H9 (cell line): ENCODE measurements at regions not wholly inside any gene's neighbourhood (a gene's known extent, or its start where the extent isn't known, plus 50 kb on each side); places are given as distances from the start of the nearest gene placed in this dataset.

ENCODE experiments used
- DNase-seq: peaks from one replicate; pipeline ENCODE4 v3.0.0-alpha.2; 2017
- H2AFZ ChIP-seq: one replicate; pipeline ENCODE4 v1.6.1; 2013; ENCODE audit warnings: mild to moderate bottlenecking, low read length, control low read depth, moderate library complexity
- H2AK5ac ChIP-seq: 2 replicates; pipeline ENCODE4 v1.6.1; 2013; ENCODE audit warnings: low read length, control low read depth, mixed read lengths; ENCODE audit not compliant: insufficient read length
- H2BK120ac ChIP-seq: one replicate; pipeline ENCODE4 v1.6.1; 2013; ENCODE audit warnings: low read depth, mild to moderate bottlenecking, low read length, control low read depth, inconsistent platforms; ENCODE audit not compliant: poor library complexity, severe bottlenecking
- H2BK12ac ChIP-seq: 2 replicates; pipeline ENCODE4 v1.6.1; 2013; ENCODE audit warnings: low read length, control low read depth, mixed read lengths, low read depth; ENCODE audit not compliant: insufficient read length
- H2BK15ac ChIP-seq: 2 replicates; pipeline ENCODE4 v1.6.1; 2013; ENCODE audit warnings: low read depth, low read length, control low read depth
- H2BK20ac ChIP-seq: one replicate; pipeline ENCODE4 v1.6.1; 2013; ENCODE audit warnings: low read depth, mild to moderate bottlenecking, low read length, control low read depth, inconsistent platforms; ENCODE audit not compliant: poor library complexity, severe bottlenecking
- H2BK5ac ChIP-seq: 2 replicates; pipeline ENCODE4 v1.6.1; 2013; ENCODE audit warnings: low read length, control low read depth, mixed read lengths; ENCODE audit not compliant: insufficient read length
- H3K14ac ChIP-seq: 2 replicates; pipeline ENCODE4 v1.6.1; 2013; ENCODE audit warnings: low read length, control low read depth; ENCODE audit not compliant: insufficient read depth
- H3K18ac ChIP-seq: 2 replicates; pipeline ENCODE4 v1.6.1; 2013; ENCODE audit warnings: low read depth, mild to moderate bottlenecking, mixed read lengths, low read length, control low read depth; ENCODE audit not compliant: insufficient read length
- H3K23ac ChIP-seq: 2 replicates; pipeline ENCODE4 v1.6.1; 2013; ENCODE audit warnings: low read length, control low read depth, mixed read lengths, low read depth; ENCODE audit not compliant: insufficient read length
- H3K23me2 ChIP-seq: 2 replicates; pipeline ENCODE4 v1.6.1; 2013; ENCODE audit warnings: low read depth, mild to moderate bottlenecking, mixed read lengths, low read length, control low read depth; ENCODE audit not compliant: insufficient read length, poor library complexity, severe bottlenecking
- H3K27ac ChIP-seq: 2 replicates; pipeline ENCODE4 v1.5.1; 2013; ENCODE audit warnings: low read length, control low read depth, mixed read lengths, low read depth; ENCODE audit not compliant: insufficient read length
- H3K27me3 ChIP-seq: 2 replicates; pipeline ENCODE4 v1.6.1; 2013; ENCODE audit warnings: low read length, control low read depth, inconsistent platforms; ENCODE audit not compliant: insufficient read depth
- H3K4ac ChIP-seq: 2 replicates; pipeline ENCODE4 v1.6.1; 2013; ENCODE audit warnings: low read depth, mild to moderate bottlenecking, control low read depth, inconsistent platforms, low read length, moderate library complexity
- H3K4me1 ChIP-seq: 2 replicates; pipeline ENCODE4 v1.6.1; 2013; ENCODE audit warnings: low read length, control low read depth, inconsistent platforms; ENCODE audit not compliant: insufficient read depth
- H3K4me2 ChIP-seq: 2 replicates; pipeline ENCODE4 v1.6.1; 2013; ENCODE audit warnings: low read length, control low read depth, mixed read lengths; ENCODE audit not compliant: insufficient read length, insufficient read depth
- H3K56ac ChIP-seq: 2 replicates; pipeline ENCODE4 v1.6.1; 2013; ENCODE audit warnings: low read depth, mild to moderate bottlenecking, mixed read lengths, low read length, control low read depth; ENCODE audit not compliant: insufficient read length
- H3K79me1 ChIP-seq: 2 replicates; pipeline ENCODE4 v1.6.1; 2013; ENCODE audit warnings: low read depth, mild to moderate bottlenecking, moderate library complexity, low read length, control low read depth, inconsistent platforms; ENCODE audit not compliant: insufficient read depth, poor library complexity, severe bottlenecking
- H3K79me2 ChIP-seq: 2 replicates; pipeline ENCODE4 v1.6.1; 2013; ENCODE audit warnings: low read length, control low read depth, inconsistent platforms; ENCODE audit not compliant: insufficient read depth
- H3K9ac ChIP-seq: 2 replicates; pipeline ENCODE4 v1.6.1; 2013; ENCODE audit warnings: low read length, control low read depth, mixed read lengths; ENCODE audit not compliant: insufficient read length; ENCODE audit errors: extremely low read depth
- H3K9me3 ChIP-seq: one replicate; pipeline ENCODE4 v1.6.1; 2013; ENCODE audit warnings: low read depth, low read length, inconsistent platforms; ENCODE audit not compliant: control insufficient read depth
- H3T11ph ChIP-seq: one replicate; pipeline ENCODE4 v1.6.1; 2013; ENCODE audit warnings: mild to moderate bottlenecking, low read length, control low read depth, inconsistent platforms
- H4K20me1 ChIP-seq: one replicate; pipeline ENCODE4 v1.6.1; 2013; ENCODE audit not compliant: control insufficient read depth, insufficient read length, insufficient read depth
- H4K5ac ChIP-seq: 2 replicates; pipeline ENCODE4 v1.6.1; 2013; ENCODE audit warnings: low read depth, mild to moderate bottlenecking, mixed read lengths, low read length, control low read depth; ENCODE audit not compliant: insufficient read length
- H4K8ac ChIP-seq: replicated peaks from 2 replicates; pipeline ENCODE4 v1.6.1; 2013; ENCODE audit warnings: low read length, control low read depth, mixed read lengths, low read depth; ENCODE audit not compliant: insufficient read length
- H4K91ac ChIP-seq: 2 replicates; pipeline ENCODE4 v1.6.1; 2013; ENCODE audit warnings: low read depth, mild to moderate bottlenecking, moderate library complexity, mixed read lengths, low read length, control low read depth; ENCODE audit not compliant: insufficient read length
- H3K27ac Mint-ChIP-seq, 3 experiments: 2 replicates in 2 of 3; 3 replicates in 1 of 3; pipeline ENCODE4 v1.8.0; 2020 to 2021; ENCODE audit warnings: mixed read lengths in 3 of 3, mild to moderate bottlenecking in 1 of 3, moderate library complexity in 1 of 3
- H3K27me3 Mint-ChIP-seq: 2 replicates; pipeline ENCODE4 v1.8.0; 2021; ENCODE audit warnings: low read depth, mild to moderate bottlenecking, moderate library complexity, mixed read lengths
- H3K36me3 Mint-ChIP-seq, 3 experiments: 2 replicates in 2 of 3; 3 replicates in 1 of 3; pipeline ENCODE4 v1.8.0; 2020 to 2021; ENCODE audit warnings: low read depth in 3 of 3, mixed read lengths in 3 of 3; ENCODE audit not compliant: insufficient read depth in 1 of 3
- H3K4me1 Mint-ChIP-seq, 2 experiments: 2 replicates each; pipeline ENCODE4 v1.8.0; 2020; ENCODE audit warnings: mixed read lengths in 2 of 2
- H3K4me3 Mint-ChIP-seq, 2 experiments: 2 replicates in 1 of 2; 3 replicates in 1 of 2; pipeline ENCODE4 v1.8.0; 2020 to 2021; ENCODE audit warnings: mild to moderate bottlenecking in 2 of 2, mixed read lengths in 2 of 2, moderate library complexity in 1 of 2
- H3K9me3 Mint-ChIP-seq, 2 experiments: 2 replicates in 1 of 2; 3 replicates in 1 of 2; pipeline ENCODE4 v1.8.0; 2020; ENCODE audit warnings: mild to moderate bottlenecking in 2 of 2, mixed read lengths in 2 of 2, moderate library complexity in 1 of 2
- WGBS: extraction: QIAGEN DNeasy Blood & Tissue Kit; methylation state at CpG from one replicate; pipeline ENCODE4 v1.1.7; 2013; ENCODE audit warnings: missing lambda C conversion rate, low lambda C conversion rate, mixed read lengths; ENCODE audit not compliant: insufficient read length; ENCODE audit errors: extremely low coverage; 5-methylcytosine and 5-hydroxymethylcytosine counted together
- TF ChIP-seq, protein P1 (sequence below): fragments of 200-600 bp; sonication (generic); conservative IDR thresholded peaks from 3 replicates; pipeline ENCODE4 v1.8.0; 2021; ENCODE audit warnings: antibody characterized with exemption, mild to moderate bottlenecking

DNA sequence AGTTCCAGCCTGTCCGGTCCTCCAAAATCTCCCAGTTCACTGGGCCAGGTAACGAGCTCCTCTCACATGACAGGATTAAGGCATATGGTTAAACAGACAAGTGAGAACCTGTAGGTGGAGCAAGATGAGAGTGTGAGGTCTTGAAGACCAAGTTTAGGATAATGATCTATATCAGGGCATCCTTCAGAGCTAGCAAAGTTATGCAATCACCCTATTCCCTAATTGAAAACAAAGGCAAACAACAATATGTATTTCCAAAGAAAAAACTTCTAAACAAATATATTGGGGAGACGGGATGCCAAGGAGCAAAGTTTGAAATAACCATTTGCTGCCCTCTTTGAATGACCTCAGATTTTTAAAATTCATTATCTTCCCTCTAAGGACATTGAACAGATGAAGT, 571.2 kb downstream of the BCL11B start:
- no peak overlapping the region for H3K14ac ChIP-seq

More for the DNA sequence above, 571.2 kb downstream of the BCL11B start:
- Histone ChIP-seq H2AFZ (no peak overlapping the region), H2BK5ac (no peak overlapping the region), H3T11ph (no peak overlapping the region), H3K9ac (no peak overlapping the region), H3K23me2 (no peaks in the 10 kb centered on the region), H3K9me3 (no peaks in the 10 kb centered on the region), H3K18ac (no peak overlapping the region), H3K27ac (no peak overlapping the region), H4K5ac (no peak overlapping the region), H2BK15ac (no peak overlapping the region), H3K4me2 (no peak overlapping the region), H4K91ac (no peak overlapping the region), H2BK120ac (no peak overlapping the region), H2AK5ac (no peak overlapping the region), H2BK12ac (no peak overlapping the region), H3K27me3 (no peaks in the 10 kb centered on the region), H3K79me1 (no peaks in the 10 kb centered on the region), H3K4me1 (no peaks in the 10 kb centered on the region), H4K20me1 (no peaks in the 10 kb centered on the region), H2BK20ac (no peak overlapping the region), H3K56ac (no peak overlapping the region), H3K4ac (no peak overlapping the region), H4K8ac (no peak overlapping the region), H3K79me2 (no peaks in the 10 kb centered on the region), H3K23ac (no peak overlapping the region)
- DNase-seq: no peak
- peaks cover 19 to 31% of the 10 kb centered on the region in 2 experiments for H3K4me1 Mint-ChIP-seq
- no CpG with 5 or more reads among the region's 3 CpGs for WGBS
- H3K27me3 Mint-ChIP-seq: no peaks in the 10 kb centered on the region
- H3K9me3 Mint-ChIP-seq: peaks cover 2 to 7% of the 10 kb centered on the region in 2 experiments; a peak in 2 of 5 replicates
- H3K36me3 Mint-ChIP-seq: no peaks in the 10 kb centered on the region; a peak in 1 of 7 replicates
- TF ChIP-seq, protein P1, sequence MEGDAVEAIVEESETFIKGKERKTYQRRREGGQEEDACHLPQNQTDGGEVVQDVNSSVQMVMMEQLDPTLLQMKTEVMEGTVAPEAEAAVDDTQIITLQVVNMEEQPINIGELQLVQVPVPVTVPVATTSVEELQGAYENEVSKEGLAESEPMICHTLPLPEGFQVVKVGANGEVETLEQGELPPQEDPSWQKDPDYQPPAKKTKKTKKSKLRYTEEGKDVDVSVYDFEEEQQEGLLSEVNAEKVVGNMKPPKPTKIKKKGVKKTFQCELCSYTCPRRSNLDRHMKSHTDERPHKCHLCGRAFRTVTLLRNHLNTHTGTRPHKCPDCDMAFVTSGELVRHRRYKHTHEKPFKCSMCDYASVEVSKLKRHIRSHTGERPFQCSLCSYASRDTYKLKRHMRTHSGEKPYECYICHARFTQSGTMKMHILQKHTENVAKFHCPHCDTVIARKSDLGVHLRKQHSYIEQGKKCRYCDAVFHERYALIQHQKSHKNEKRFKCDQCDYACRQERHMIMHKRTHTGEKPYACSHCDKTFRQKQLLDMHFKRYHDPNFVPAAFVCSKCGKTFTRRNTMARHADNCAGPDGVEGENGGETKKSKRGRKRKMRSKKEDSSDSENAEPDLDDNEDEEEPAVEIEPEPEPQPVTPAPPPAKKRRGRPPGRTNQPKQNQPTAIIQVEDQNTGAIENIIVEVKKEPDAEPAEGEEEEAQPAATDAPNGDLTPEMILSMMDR: 0 out of 3 replicates have a peak, but pooled peaks have one; percentile 11
- H3K27ac Mint-ChIP-seq: no peak overlapping the region
- H3K4me3 Mint-ChIP-seq: no peak overlapping the region
